ENCODE measurements at regions not wholly inside any gene's neighbourhood (a gene's known extent, or its start where the extent isn't known, plus 50 kb on each side); places are given as distances from the start of the nearest gene placed in this dataset.

- no peak for TF ChIP-seq ZNF691 (CRISPR knock-in tag; IDR thresholded peaks at IDR 0.05; ENCODE audit: borderline replicate concordance, low read depth)
Measured at GRCh38 chr13:44140146-44140545, 233.5 kb upstream of the SERP2 start (continued).

- intact Hi-C loops (cut with micrococcal nuclease; ENCODE audit: unreplicated experiment) (loop anchor here (5.0 kb wide), 1 partner anchor 89 kb away; no protein-coding TSS in a partner anchor), in situ Hi-C loops (cut with HindIII; ENCODE audit: extremely low pct_ligation_motif_present, low pct_unique_long_range_greater_than_20kb) (no loop called here)
- WGBS (ENCODE audit: low lambda C conversion rate) = 72% methylated on average over 13 of the region's 13 CpGs
- no peaks in the 10 kb centered on the region for H3K79me2 ChIP-seq (ENCODE audit: insufficient read depth, low read length)
- POLR2A ChIA-PET = interaction anchor here (0.7 to 1.1 kb wide), 7 partner anchors 11 to 307 kb away, joined by 3 to 17 read pairs (median 4); no protein-coding TSS in a partner anchor
- H3K4me3 ChIP-seq (replicated peaks in 1 of 3; ENCODE audit: insufficient read depth in 1 of 3, low read depth in 2 of 3, low read length in 3 of 3) = peak overlapping the region; percentile 12 to 73 (median 57); a peak in 4 of 6 replicates
- ATAC-seq = no peak
- H3K4me2 ChIP-seq (ENCODE audit: low read depth, low read length) = peak overlapping the region; percentile 87
- H4K20me1 ChIP-seq (ENCODE audit: insufficient read depth, low read length) = no peaks in the 10 kb centered on the region
- H2AFZ ChIP-seq (ENCODE audit: low read length) = peak overlapping the region; percentile 55
- H3K27me3 ChIP-seq (ENCODE audit: control insufficient read depth in 1 of 2, insufficient read depth in 2 of 2, low read length in 2 of 2) = no peaks in the 10 kb centered on the region; a peak in 1 of 5 replicates
- TSS peak; percentile 99 for BruUV-seq (replicated peaks)
- peak overlapping the region; percentile 82 for H3K27ac ChIP-seq (ENCODE audit: extremely low read length, insufficient read depth, low read length)
- H3K4me1 ChIP-seq (ENCODE audit: insufficient read depth, low read length) = peaks cover 26% of the 10 kb centered on the region
- no peaks in the 10 kb centered on the region for H3K36me3 ChIP-seq (replicated peaks in 1 of 2; ENCODE audit: control insufficient read depth in 1 of 2, insufficient read depth in 2 of 2, low read length in 2 of 2)
- CTCF ChIA-PET (ENCODE audit: low intra/inter-chr PET ratio, low total read pairs) = no interaction called here
- no peak for DNase-seq (ENCODE audit: low spot score)
- FAIRE-seq = no peak
- no peaks in the 10 kb centered on the region for H3K9me3 ChIP-seq (ENCODE audit: low read length)
- H3K9ac ChIP-seq (ENCODE audit: insufficient read depth, low read depth, low read length) = peak overlapping the region; percentile 83
- TF ChIP-seq ZNF296 (CRISPR knock-in tag; conservative IDR thresholded peaks at IDR 0.05) = peak; percentile 42; the same call in 1 of the 2 replicates
- TF ChIP-seq HMGXB3 (CRISPR knock-in tag; IDR thresholded peaks at IDR 0.05; ENCODE audit: borderline replicate concordance) = peak; percentile 25; the same call in 1 of the 2 replicates
- no peak for TF ChIP-seq IRX3 (CRISPR knock-in tag; IDR thresholded peaks at IDR 0.05; ENCODE audit: borderline replicate concordance, low read depth)
Measured at GRCh38 chr13:44140888-44141724, 232.5 kb upstream of the SERP2 start.
